ENCODE measurements at regions not wholly inside any gene's neighbourhood (a gene's known extent, or its start where the extent isn't known, plus 50 kb on each side); places are given as distances from the start of the nearest gene placed in this dataset.

GRCh38 chr6:78398292-78398691 lies 469.1 kb upstream of the IRAK1BP1 start:
- TF ChIP-seq CTCF (IDR thresholded peaks at IDR 0.05) (no peak), POLR2A (IDR thresholded peaks at IDR 0.05) (no peak)
